IMR-90 (cell line): ENCODE measurements at regions not wholly inside any gene's neighbourhood (a gene's known extent, or its start where the extent isn't known, plus 50 kb on each side); places are given as distances from the start of the nearest gene placed in this dataset.

Experiments
- ATAC-seq: fragments of 200-7000 bp; cut with Tn5 transposase; 2 replicates; pipeline ENCODE4 v1.9.1; 2020; ENCODE audit warnings: low read depth, mild to moderate bottlenecking, moderate library complexity
- BruUV-seq: library from RNA; stranded (reverse); fragments of 400-500 nt; replicated peaks from 2 replicates; lab custom pipeline; 2021; lab: Mats Ljungman, UMichigan
- CTCF ChIA-PET: fragments of 300-600 bp; formaldehyde crosslinking; extraction: SDS; loops from one replicate; lab custom pipeline; 2021; ENCODE audit warnings: antibody characterized with exemption; lab: Yijun Ruan, JAX
- POLR2A ChIA-PET: fragments of 300-600 bp; sonication (Branson Sonifier 250); formaldehyde crosslinking; loops from one replicate; lab custom pipeline; 2022; ENCODE audit warnings: antibody characterized with exemption; ENCODE audit not compliant: unreplicated experiment; lab: Charles Lee
- DNase-seq: peaks from one replicate; pipeline ENCODE4 v3.0.0; 2013
- H2AFZ ChIP-seq: replicated peaks from 2 replicates; pipeline ENCODE3; 2013; ENCODE audit warnings: low read length, mild to moderate bottlenecking; ENCODE audit not compliant: poor library complexity
- H2AK5ac ChIP-seq: 2 replicates; pipeline ENCODE4 v1.6.1; 2013; ENCODE audit warnings: low read depth, low read length, inconsistent platforms
- H2AK9ac ChIP-seq: replicated peaks from 2 replicates; pipeline ENCODE3; 2013; ENCODE audit warnings: mild to moderate bottlenecking, low read depth, low read length, moderate library complexity; ENCODE audit not compliant: poor library complexity
- H2BK120ac ChIP-seq: 2 replicates; pipeline ENCODE4 v1.6.1; 2013; ENCODE audit warnings: low read depth, low read length, inconsistent platforms
- H2BK15ac ChIP-seq: 3 replicates; pipeline ENCODE4 v1.6.1; 2013; ENCODE audit warnings: low read depth, low read length, inconsistent platforms
- H2BK20ac ChIP-seq: 2 replicates; pipeline ENCODE4 v1.6.1; 2013; ENCODE audit warnings: low read depth, mild to moderate bottlenecking, inconsistent platforms, low read length, moderate library complexity
- H2BK5ac ChIP-seq: 2 replicates; pipeline ENCODE4 v1.6.1; 2013; ENCODE audit warnings: mild to moderate bottlenecking, low read depth, low read length, inconsistent platforms; ENCODE audit not compliant: poor library complexity, severe bottlenecking
- H3K14ac ChIP-seq: replicated peaks from 2 replicates; pipeline ENCODE4 v1.6.1; 2013; ENCODE audit warnings: low read depth, low read length, inconsistent platforms
- H3K18ac ChIP-seq: 2 replicates; pipeline ENCODE4 v1.6.1; 2013; ENCODE audit warnings: low read depth, low read length, control low read depth
- H3K23ac ChIP-seq: 2 replicates; pipeline ENCODE4 v1.6.1; 2013; ENCODE audit warnings: low read depth, low read length, inconsistent platforms
- H3K27ac ChIP-seq: 2 replicates; pipeline ENCODE4 v1.5.1; 2013; ENCODE audit warnings: mild to moderate bottlenecking, control low read depth, low read length; ENCODE audit not compliant: insufficient read depth
- H3K27me3 ChIP-seq: 2 replicates; pipeline ENCODE4 v1.6.1; 2013; ENCODE audit warnings: low read length; ENCODE audit not compliant: control insufficient read depth, insufficient read depth
- H3K36me3 ChIP-seq: 2 replicates; pipeline ENCODE4 v1.6.1; 2013; ENCODE audit warnings: low read length, mixed read lengths; ENCODE audit not compliant: control insufficient read depth, insufficient read depth
- H3K4ac ChIP-seq: 2 replicates; pipeline ENCODE4 v1.6.1; 2013; ENCODE audit warnings: low read depth, low read length, inconsistent platforms
- H3K4me1 ChIP-seq: 2 replicates; pipeline ENCODE4 v1.6.1; 2013; ENCODE audit warnings: low read length, mixed read lengths; ENCODE audit not compliant: control insufficient read depth, insufficient read depth
- H3K4me2 ChIP-seq: 2 replicates; pipeline ENCODE4 v1.6.1; 2013; ENCODE audit warnings: low read depth, mild to moderate bottlenecking, control low read depth, low read length, moderate library complexity
- H3K4me3 ChIP-seq: 2 replicates; pipeline ENCODE4 v1.5.1; 2013; ENCODE audit warnings: low read depth, mild to moderate bottlenecking, control low read depth, low read length, moderate library complexity; ENCODE audit not compliant: insufficient read depth
- H3K56ac ChIP-seq: 2 replicates; pipeline ENCODE4 v1.6.1; 2013; ENCODE audit warnings: low read length, inconsistent platforms; ENCODE audit not compliant: insufficient read depth; ENCODE audit errors: extremely low read depth
- H3K79me1 ChIP-seq, 2 experiments: 2 replicates each; pipeline ENCODE4 v1.6.1; 2013; ENCODE audit warnings: low read length in 2 of 2, inconsistent platforms in 1 of 2, low read depth in 1 of 2
- H3K9ac ChIP-seq: 2 replicates; pipeline ENCODE4 v1.6.1; 2013; ENCODE audit warnings: low read depth, low read length, control low read depth
- H3K9me1 ChIP-seq: 2 replicates; pipeline ENCODE4 v1.6.1; 2013; ENCODE audit warnings: low read length, inconsistent platforms; ENCODE audit not compliant: insufficient read depth
- H3K9me3 ChIP-seq: 2 replicates; pipeline ENCODE4 v1.6.1; 2013; ENCODE audit warnings: low read length; ENCODE audit not compliant: control insufficient read depth, insufficient read depth
- H4K20me1 ChIP-seq: 2 replicates; pipeline ENCODE4 v1.6.1; 2013; ENCODE audit warnings: low read length, inconsistent platforms; ENCODE audit not compliant: insufficient read depth
- H4K5ac ChIP-seq: 2 replicates; pipeline ENCODE4 v1.6.1; 2013; ENCODE audit warnings: mild to moderate bottlenecking, low read depth, low read length, control low read depth
- H4K8ac ChIP-seq, 2 experiments: 2 replicates each; pipeline ENCODE4 v1.6.1; 2013; ENCODE audit warnings: low read depth in 2 of 2, low read length in 2 of 2, control low read depth in 1 of 2, inconsistent platforms in 1 of 2
- H4K91ac ChIP-seq: 2 replicates; pipeline ENCODE4 v1.6.1; 2013; ENCODE audit warnings: low read depth, low read length, inconsistent platforms; ENCODE audit not compliant: insufficient read depth
- BHLHE40 ChIP-seq: fragments of 150-350 bp; IDR thresholded peaks from 2 replicates; pipeline ENCODE4 v1.6.1; 2016; ENCODE audit warnings: mild to moderate bottlenecking, low read depth, low read length
- CEBPB ChIP-seq: IDR thresholded peaks from 2 replicates; pipeline ENCODE4 v1.6.1; 2012; ENCODE audit warnings: low read depth, low read length, improper control_type of control experiment
- CHD1 ChIP-seq: IDR thresholded peaks from 2 replicates; pipeline ENCODE4 v1.6.1; 2012; ENCODE audit warnings: low read depth, low read length, improper control_type of control experiment
- ELK1 ChIP-seq: fragments of 150-350 bp; IDR thresholded peaks from 2 replicates; pipeline ENCODE4 v1.6.1; 2016; ENCODE audit warnings: low read depth, mild to moderate bottlenecking, low read length, moderate library complexity, borderline replicate concordance
- FOS ChIP-seq: fragments of 150-350 bp; IDR thresholded peaks from 2 replicates; pipeline ENCODE4 v1.6.1; 2016; ENCODE audit warnings: low read depth, low read length
- MAFK ChIP-seq: IDR thresholded peaks from 2 replicates; pipeline ENCODE4 v1.6.1; 2012; ENCODE audit warnings: low read depth, low read length, improper control_type of control experiment
- MXI1 ChIP-seq: IDR thresholded peaks from 2 replicates; pipeline ENCODE4 v1.6.1; 2012; ENCODE audit warnings: low read depth, mild to moderate bottlenecking, low read length, moderate library complexity, borderline replicate concordance
- RFX5 ChIP-seq: IDR thresholded peaks from 2 replicates; pipeline ENCODE4 v1.8.0; 2012; ENCODE audit warnings: low read depth, mild to moderate bottlenecking, low read length, moderate library complexity
- USF2 ChIP-seq: fragments of 150-350 bp; IDR thresholded peaks from 2 replicates; pipeline ENCODE4 v1.6.1; 2017; ENCODE audit warnings: mild to moderate bottlenecking, antibody characterized with exemption, low read length, low read depth
- WGBS, 2 experiments: methylation state at CpG; one replicate each; pipeline versions ENCODE4 v1.1.5 to v1.1.7; 2013; ENCODE audit warnings: missing lambda C conversion rate in 2 of 2; ENCODE audit not compliant: insufficient read length in 1 of 2; ENCODE audit errors: extremely low coverage in 2 of 2; 5-methylcytosine and 5-hydroxymethylcytosine counted together
- dilution Hi-C: fragments of 300-500 bp; cut with HindIII; formaldehyde crosslinking; loops from one replicate; pipeline ENCODE4 v1.14.3; 2018; ENCODE audit warnings: low sequenced_read_pairs; ENCODE audit not compliant: unreplicated experiment
- in situ Hi-C: fragments of 300-500 bp; cut with MboI; formaldehyde crosslinking; loops from 3 replicates; pipeline ENCODE4 v1.14.3; 2019; ENCODE audit warnings: low sequenced_read_pairs, inconsistent platforms, mixed read lengths
- intact Hi-C: fragments of 100-400 bp; cut with micrococcal nuclease; formaldehyde crosslinking; loops from 2 replicates; pipeline ENCODE4 v1.10.0; 2022

GRCh38 chr3:73952781-73953180, 328.0 kb upstream of the PDZRN3 start:
- no peak overlapping the region for H3K14ac ChIP-seq
- no peaks in the 10 kb centered on the region for H3K79me1 ChIP-seq
- no peak overlapping the region for H2BK120ac ChIP-seq
- no peak overlapping the region for H4K8ac ChIP-seq
- no peaks in the 10 kb centered on the region for H3K9me3 ChIP-seq
- no peak overlapping the region for H2BK5ac ChIP-seq
- H3K9me1 ChIP-seq = no peaks in the 10 kb centered on the region
- no peak overlapping the region for H3K27ac ChIP-seq
- no peak overlapping the region for H2AK5ac ChIP-seq
- POLR2A ChIA-PET = no interaction called here
- H3K4me2 ChIP-seq = no peak overlapping the region
- intact Hi-C loops = no loop called here
- BruUV-seq = no TSS peak
- dilution Hi-C loops = no loop called here
- ATAC-seq (no peak), DNase-seq (no peak)
- no peaks in the 10 kb centered on the region; the same call in 1 of the 2 replicates for H3K27me3 ChIP-seq
- H3K4ac ChIP-seq = no peak overlapping the region
- H2BK15ac ChIP-seq = no peak overlapping the region
- no peak overlapping the region for H4K91ac ChIP-seq
- no peak overlapping the region for H3K23ac ChIP-seq
- in situ Hi-C loops = no loop called here
- H3K4me3 ChIP-seq = no peak overlapping the region
- no peak overlapping the region for H2AK9ac ChIP-seq
- H3K9ac ChIP-seq = no peak overlapping the region
- H3K36me3 ChIP-seq = no peaks in the 10 kb centered on the region
- CTCF ChIA-PET = interaction anchor here (0.6 kb wide), 1 partner anchor 48 kb away, joined by 3 read pairs; no protein-coding TSS in a partner anchor
- no peaks in the 10 kb centered on the region for H3K4me1 ChIP-seq
- H2BK20ac ChIP-seq = no peak overlapping the region
- H4K5ac ChIP-seq = no peak overlapping the region
- no peak for TF ChIP-seq BHLHE40
- TF ChIP-seq MXI1 = no peak
- no peak for TF ChIP-seq CEBPB
- TF ChIP-seq ELK1 = no peak
- no peak for TF ChIP-seq RFX5
- TF ChIP-seq MAFK = no peak
- no peak for TF ChIP-seq FOS
- TF ChIP-seq USF2 = no peak
- no peak for TF ChIP-seq CHD1
- no peaks in the 10 kb centered on the region for H4K20me1 ChIP-seq
- H2AFZ ChIP-seq = no peak overlapping the region
- no peak overlapping the region for H3K18ac ChIP-seq
- WGBS, 2 experiments = no CpG with 5 or more reads among the region's 1 CpG
- H3K56ac ChIP-seq = no peak overlapping the region
